WTC11 (cell line): ENCODE measurements at regions not wholly inside any gene's neighbourhood (a gene's known extent, or its start where the extent isn't known, plus 50 kb on each side); places are given as distances from the start of the nearest gene placed in this dataset.

Source experiments
- ATAC-seq: fragments of 200-7000 bp; cut with Tn5 transposase; 2 replicates; pipeline ENCODE4 v1.10.0; 2021; ENCODE audit warnings: mild to moderate bottlenecking, moderate library complexity
- CTCF ChIA-PET: fragments of 300-600 bp; sonication (Branson Sonifier 250); formaldehyde crosslinking; loops from one replicate; lab custom pipeline; 2021; ENCODE audit warnings: antibody characterized with exemption; lab: Charles Lee
- POLR2A ChIA-PET: fragments of 350-600 bp; sonication (Branson Sonifier 250); formaldehyde crosslinking; loops from one replicate; lab custom pipeline; 2021; ENCODE audit warnings: antibody characterized with exemption; lab: Charles Lee
- DNase-seq: peaks from one replicate; pipeline ENCODE4 v3.0.0; 2021; ENCODE audit warnings: low spot score
- H3K27ac Mint-ChIP-seq: 2 replicates; pipeline ENCODE4 v1.8.0; 2021; ENCODE audit warnings: mixed read lengths
- H3K27me3 Mint-ChIP-seq: 2 replicates; pipeline ENCODE4 v1.8.0; 2021; ENCODE audit warnings: low read depth, mild to moderate bottlenecking, moderate library complexity, mixed read lengths
- H3K36me3 Mint-ChIP-seq: 2 replicates; pipeline ENCODE4 v1.8.0; 2021; ENCODE audit warnings: mixed read lengths
- H3K4me1 Mint-ChIP-seq: 2 replicates; pipeline ENCODE4 v1.8.0; 2022; ENCODE audit warnings: mixed read lengths
- H3K4me3 Mint-ChIP-seq: 2 replicates; pipeline ENCODE4 v1.8.0; 2021; ENCODE audit warnings: mild to moderate bottlenecking, moderate library complexity, mixed read lengths
- H3K9me3 Mint-ChIP-seq: 2 replicates; pipeline ENCODE4 v1.8.0; 2021; ENCODE audit warnings: mixed read lengths
- ARID4B ChIP-seq: sonication (generic); formaldehyde crosslinking; IDR thresholded peaks from 2 replicates; pipeline ENCODE4 v1.8.0; 2023; ENCODE audit warnings: missing genetic modification reagents, mild to moderate bottlenecking, borderline replicate concordance
- ATF6 ChIP-seq: sonication (generic); formaldehyde crosslinking; IDR thresholded peaks from 2 replicates; pipeline ENCODE4 v1.8.1; 2023; ENCODE audit warnings: mild to moderate bottlenecking, missing genetic modification reagents
- ELF4 ChIP-seq: sonication (generic); formaldehyde crosslinking; IDR thresholded peaks from 2 replicates; pipeline ENCODE4 v1.8.1; 2022; ENCODE audit warnings: low read depth, mild to moderate bottlenecking, moderate library complexity, missing genetic modification reagents
- ESRRA ChIP-seq: sonication (generic); formaldehyde crosslinking; IDR thresholded peaks from 2 replicates; pipeline ENCODE4 v1.8.1; 2022; ENCODE audit warnings: mild to moderate bottlenecking, missing genetic modification reagents, borderline replicate concordance
- GABPB1 ChIP-seq: sonication (generic); formaldehyde crosslinking; IDR thresholded peaks from 2 replicates; pipeline ENCODE4 v1.8.1; 2023; ENCODE audit warnings: mild to moderate bottlenecking, missing genetic modification reagents
- GRHL2 ChIP-seq: fragments of 250-450 bp; sonication (Bioruptor Pico); IDR thresholded peaks from 2 replicates; pipeline ENCODE4 v1.8.0; 2022; ENCODE audit warnings: mild to moderate bottlenecking, moderate library complexity; ENCODE audit not compliant: insufficient replicate concordance, severe bottlenecking
- GTF2I ChIP-seq: fragments of 250-450 bp; sonication (Bioruptor Pico); conservative IDR thresholded peaks from 2 replicates; pipeline ENCODE4 v1.4.0; 2021; ENCODE audit warnings: mild to moderate bottlenecking
- KAT7 ChIP-seq: sonication (generic); formaldehyde crosslinking; IDR thresholded peaks from 2 replicates; pipeline ENCODE4 v1.8.1; 2023; ENCODE audit warnings: missing genetic modification reagents, mild to moderate bottlenecking, borderline replicate concordance
- MLX ChIP-seq: sonication (generic); formaldehyde crosslinking; IDR thresholded peaks from 2 replicates; pipeline ENCODE4 v1.8.1; 2023; ENCODE audit warnings: mild to moderate bottlenecking, missing genetic modification reagents, moderate library complexity
- NFATC4 ChIP-seq: fragments of 250-450 bp; sonication (Bioruptor Pico); IDR thresholded peaks from 2 replicates; pipeline ENCODE4 v1.9.0; 2021; ENCODE audit warnings: mild to moderate bottlenecking
- NFE2L1 ChIP-seq: sonication (generic); formaldehyde crosslinking; IDR thresholded peaks from 2 replicates; pipeline ENCODE4 v1.8.1; 2023; ENCODE audit warnings: missing genetic modification reagents
- NFYB ChIP-seq: sonication (generic); formaldehyde crosslinking; conservative IDR thresholded peaks from 2 replicates; pipeline ENCODE4 v1.8.0; 2022; ENCODE audit warnings: low read depth, missing genetic modification reagents
- OVOL2 ChIP-seq: fragments of 250-450 bp; sonication (Bioruptor Pico); IDR thresholded peaks from 2 replicates; pipeline ENCODE4 v1.9.0; 2021; ENCODE audit warnings: mild to moderate bottlenecking, borderline replicate concordance
- PRRX2 ChIP-seq: fragments of 250-450 bp; sonication (Bioruptor Pico); IDR thresholded peaks from 2 replicates; pipeline ENCODE4 v1.8.0; 2021; ENCODE audit warnings: mild to moderate bottlenecking
- SMAD3 ChIP-seq: sonication (generic); formaldehyde crosslinking; IDR thresholded peaks from 2 replicates; pipeline ENCODE4 v1.8.0; 2022; ENCODE audit warnings: missing genetic modification reagents, mild to moderate bottlenecking, borderline replicate concordance
- SP1 ChIP-seq: sonication (generic); formaldehyde crosslinking; conservative IDR thresholded peaks from 2 replicates; pipeline ENCODE4 v1.8.1; 2022; ENCODE audit warnings: missing genetic modification reagents
- TP53 ChIP-seq: sonication (generic); formaldehyde crosslinking; IDR thresholded peaks from 2 replicates; pipeline ENCODE4 v1.8.1; 2023; ENCODE audit warnings: mild to moderate bottlenecking, missing genetic modification reagents
- ZBTB43 ChIP-seq: sonication (generic); formaldehyde crosslinking; IDR thresholded peaks from 2 replicates; pipeline ENCODE4 v1.8.1; 2023; ENCODE audit warnings: mild to moderate bottlenecking, missing genetic modification reagents
- ZNF138 ChIP-seq: sonication (generic); formaldehyde crosslinking; conservative IDR thresholded peaks from 2 replicates; pipeline ENCODE4 v1.8.1; 2022; ENCODE audit warnings: mild to moderate bottlenecking, moderate library complexity, missing genetic modification reagents
- ZNF281 ChIP-seq: sonication (generic); formaldehyde crosslinking; IDR thresholded peaks from 2 replicates; pipeline ENCODE4 v1.8.0; 2023; ENCODE audit warnings: mild to moderate bottlenecking, missing genetic modification reagents
- ZNF423 ChIP-seq: fragments of 250-450 bp; sonication (Bioruptor Pico); IDR thresholded peaks from 2 replicates; pipeline ENCODE4 v2.1.2; 2022; ENCODE audit warnings: mild to moderate bottlenecking, moderate library complexity
- ZNF671 ChIP-seq: fragments of 250-450 bp; sonication (Bioruptor Pico); IDR thresholded peaks from 2 replicates; pipeline ENCODE4 v1.8.0; 2021; ENCODE audit warnings: mild to moderate bottlenecking

GRCh38 chr3:101063401-101063800 is 70.2 kb upstream of the ABI3BP start (continued):
- TF ChIP-seq ELF4 (no peak), ARID4B (CRISPR knock-in tag) (no peak), NFYB (CRISPR knock-in tag) (no peak), SMAD3 (CRISPR knock-in tag) (no peak), ESRRA (CRISPR knock-in tag) (no peak), GRHL2 (no peak), GABPB1 (no peak), TP53 (CRISPR knock-in tag) (no peak), SP1 (CRISPR knock-in tag) (no peak), ZNF671 (CRISPR knock-in tag) (no peak), ZNF423 (CRISPR knock-in tag) (no peak)

- ATAC-seq (no peak), DNase-seq (no peak)
- TF ChIP-seq PRRX2 (CRISPR knock-in tag), result no peak
- H3K27ac Mint-ChIP-seq, result no peak overlapping the region
- no peaks in the 10 kb centered on the region; the same call in 1 of the 2 replicates for H3K27me3 Mint-ChIP-seq
- CTCF ChIA-PET, result no interaction called here
- peaks cover 54% of the 10 kb centered on the region for H3K9me3 Mint-ChIP-seq
- POLR2A ChIA-PET, result interaction anchor here (0.6 kb wide), 1 partner anchor 1127 kb away, joined by 7 read pairs; no protein-coding TSS in a partner anchor
- no peaks in the 10 kb centered on the region; the same call in 1 of the 2 replicates for H3K4me1 Mint-ChIP-seq
- H3K4me3 Mint-ChIP-seq, result no peak overlapping the region
- peaks cover 41% of the 10 kb centered on the region for H3K36me3 Mint-ChIP-seq
These were observed 68.1 kb upstream of the ABI3BP start for GRCh38 chr3:101061312-101061711.

- Mint-ChIP-seq H3K4me1 (no peaks in the 10 kb centered on the region), H3K27ac (no peak overlapping the region), H3K4me3 (no peak overlapping the region), H3K9me3 (peaks cover 5% of the 10 kb centered on the region), H3K27me3 (no peaks in the 10 kb centered on the region), H3K36me3 (no peaks in the 10 kb centered on the region)
- ChIA-PET CTCF (interaction anchor here (1.2 kb wide), 1 partner anchor 157 kb away, joined by 3 read pairs; no protein-coding TSS in a partner anchor), POLR2A (interaction anchor here (0.7 kb wide), 1 partner anchor 237 kb away, joined by 4 read pairs; no protein-coding TSS in a partner anchor)
- DNase-seq (no peak), ATAC-seq (no peak)
- TF ChIP-seq ZNF671 (CRISPR knock-in tag), result no peak
- no peak for TF ChIP-seq ZNF138 (CRISPR knock-in tag)
- no peak for TF ChIP-seq ZBTB43 (CRISPR knock-in tag)
- TF ChIP-seq NFATC4 (CRISPR knock-in tag), result no peak
- TF ChIP-seq ATF6, result no peak
- no peak for TF ChIP-seq MLX (CRISPR knock-in tag)
- no peak for TF ChIP-seq OVOL2
- TF ChIP-seq KAT7 (CRISPR knock-in tag), result no peak
- TF ChIP-seq NFE2L1 (CRISPR knock-in tag), result no peak
- TF ChIP-seq GTF2I, result no peak
- TF ChIP-seq ESRRA (CRISPR knock-in tag), result no peak
- no peak for TF ChIP-seq NFYB (CRISPR knock-in tag)
- TF ChIP-seq ZNF281 (CRISPR knock-in tag), result no peak
These were observed 57.6 kb upstream of the ABI3BP start for GRCh38 chr3:101050866-101051265.
